MM.1S (cell line): ENCODE measurements at regions not wholly inside any gene's neighbourhood (a gene's known extent, or its start where the extent isn't known, plus 50 kb on each side); places are given as distances from the start of the nearest gene placed in this dataset.

Experiments
- CTCF ChIP-seq: fragments of 300-600 bp; sonication (generic); IDR thresholded peaks from 2 replicates; pipeline ENCODE4 v1.5.1; 2016; ENCODE audit warnings: antibody characterized with exemption, low read length, mixed read lengths
- EZH2 ChIP-seq: fragments of 300-600 bp; sonication (generic); optimal IDR thresholded peaks from 2 replicates; pipeline ENCODE3; 2017; ENCODE audit warnings: low read depth, mild to moderate bottlenecking, antibody characterized with exemption, low read length, mixed read lengths

DNA sequence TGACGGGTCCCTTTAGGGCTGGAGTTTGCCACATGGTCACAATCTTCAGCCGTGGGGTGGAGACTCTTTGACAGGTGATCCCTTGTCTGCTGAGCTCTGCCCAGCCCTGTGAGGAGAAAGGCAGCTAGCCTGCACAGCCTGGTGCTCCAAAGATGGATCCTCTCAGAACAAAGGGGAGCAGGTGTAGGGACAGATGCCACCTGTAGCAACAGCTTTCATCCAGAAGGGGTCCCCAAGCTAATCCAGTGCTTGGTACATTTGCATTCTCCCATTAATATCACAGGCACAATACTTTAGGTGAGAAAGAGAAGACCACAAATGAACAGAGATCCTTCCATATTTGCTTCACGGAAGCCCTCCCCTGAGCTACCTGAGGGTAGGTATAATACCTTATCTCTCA lies 93.2 kb downstream of the CCDC185 start:
- no peak for TF ChIP-seq CTCF
- no peak for TF ChIP-seq EZH2
